ENCODE measurements at regions not wholly inside any gene's neighbourhood (a gene's known extent, or its start where the extent isn't known, plus 50 kb on each side); places are given as distances from the start of the nearest gene placed in this dataset.

DNA sequence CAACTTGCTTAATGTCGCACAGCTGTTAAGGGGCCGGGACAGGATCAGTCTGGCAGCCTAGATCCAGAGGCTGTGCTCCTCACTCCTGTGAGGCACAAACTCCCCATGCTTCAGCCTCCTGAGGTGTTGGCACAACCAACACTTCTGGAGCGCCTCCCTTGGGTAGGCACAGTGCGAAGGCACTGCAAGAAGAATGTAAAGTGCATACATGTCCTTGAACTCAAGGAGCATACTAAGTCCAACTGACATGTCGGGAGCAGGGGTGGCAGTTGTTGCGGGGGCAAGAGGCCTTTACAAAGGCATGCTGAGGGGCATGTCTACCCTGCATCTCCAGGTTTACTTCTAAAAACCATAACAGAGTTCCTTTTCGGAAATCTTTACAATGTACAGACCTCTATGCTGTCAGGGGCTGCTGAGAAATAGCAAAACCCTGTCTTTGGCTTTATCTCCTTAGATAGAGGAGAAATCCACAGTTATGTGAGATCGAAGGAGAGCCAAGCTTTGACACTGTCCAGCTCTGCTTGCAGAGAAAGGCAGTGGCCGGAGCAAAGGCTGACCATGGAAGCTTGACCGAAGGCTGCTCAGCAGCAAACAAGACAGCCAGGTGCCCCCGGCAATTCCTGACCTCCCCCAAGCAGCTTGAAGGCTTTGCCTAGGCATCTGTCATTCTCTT, 93.9 kb downstream of the CDC7 start:
- TF ChIP-seq YY1 (IDR thresholded peaks at IDR 0.05; ENCODE audit: insufficient read depth, insufficient read length) (no peak), SUZ12 (IDR thresholded peaks at IDR 0.05; ENCODE audit: extremely low read depth, insufficient read depth, insufficient read length) (no peak)

Data from NT2/D1 (cell line).